A673 (cell line): ENCODE measurements at regions not wholly inside any gene's neighbourhood (a gene's known extent, or its start where the extent isn't known, plus 50 kb on each side); places are given as distances from the start of the nearest gene placed in this dataset.

Experiments
- CTCF ChIP-seq: fragments of 300-800, 200-600 bp; sonication (generic); conservative IDR thresholded peaks from 2 replicates; pipeline ENCODE4 v1.5.1; 2017; ENCODE audit warnings: low read depth, mild to moderate bottlenecking, antibody characterized with exemption, low read length, moderate library complexity, mixed read lengths
- EZH2 ChIP-seq: fragments of 200-600 bp; sonication (generic); IDR thresholded peaks from 2 replicates; pipeline ENCODE4 v1.6.1; 2017; ENCODE audit warnings: borderline replicate concordance, low read depth, mild to moderate bottlenecking, mixed read lengths, antibody characterized with exemption, low read length; ENCODE audit not compliant: poor library complexity, severe bottlenecking

GRCh38 chr9:105117234-105117633 is 127.2 kb upstream of the SLC44A1 start:
- TF ChIP-seq CTCF (no peak), EZH2 (no peak)
